ENCODE measurements at regions not wholly inside any gene's neighbourhood (a gene's known extent, or its start where the extent isn't known, plus 50 kb on each side); places are given as distances from the start of the nearest gene placed in this dataset.

GRCh38 chr6:165760803-165761185 lies 97.8 kb upstream of the PDE10A start:
- TF ChIP-seq EZH2phosphoT487 (IDR thresholded peaks at IDR 0.05; ENCODE audit: low read depth, severe bottlenecking, unreplicated experiment) (no peak), CTCF (IDR thresholded peaks at IDR 0.05; ENCODE audit: poor library complexity) (no peak)

Data from hepatocyte (in vitro differentiated cells).